ENCODE measurements at regions not wholly inside any gene's neighbourhood (a gene's known extent, or its start where the extent isn't known, plus 50 kb on each side); places are given as distances from the start of the nearest gene placed in this dataset.

DNA sequence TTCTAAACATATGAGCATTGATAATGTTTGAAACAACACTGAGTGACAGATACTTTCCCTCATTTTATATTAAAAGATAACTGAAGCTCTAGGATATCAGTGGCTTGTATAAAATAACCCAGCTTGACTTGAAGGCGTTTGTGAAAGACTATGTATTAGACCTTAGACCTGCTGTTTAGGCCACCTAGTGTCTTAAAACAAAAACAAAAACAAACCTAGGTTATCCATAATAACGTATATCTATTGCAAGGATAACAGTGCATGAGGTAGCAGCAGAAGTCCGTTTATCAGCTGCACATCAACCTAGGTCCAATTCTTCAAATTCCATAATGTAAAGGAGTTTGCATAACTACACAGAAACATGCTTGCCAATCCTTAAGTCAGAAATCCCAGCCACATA lies 79.5 kb upstream of the MAP2 start:
- TF ChIP-seq POLR2A (IDR thresholded peaks at IDR 0.05; ENCODE audit: extremely low read depth, insufficient read length): no peak
- TF ChIP-seq MYC (IDR thresholded peaks at IDR 0.05; ENCODE audit: low read depth, low read length): no peak
- TF ChIP-seq, protein P1, sequence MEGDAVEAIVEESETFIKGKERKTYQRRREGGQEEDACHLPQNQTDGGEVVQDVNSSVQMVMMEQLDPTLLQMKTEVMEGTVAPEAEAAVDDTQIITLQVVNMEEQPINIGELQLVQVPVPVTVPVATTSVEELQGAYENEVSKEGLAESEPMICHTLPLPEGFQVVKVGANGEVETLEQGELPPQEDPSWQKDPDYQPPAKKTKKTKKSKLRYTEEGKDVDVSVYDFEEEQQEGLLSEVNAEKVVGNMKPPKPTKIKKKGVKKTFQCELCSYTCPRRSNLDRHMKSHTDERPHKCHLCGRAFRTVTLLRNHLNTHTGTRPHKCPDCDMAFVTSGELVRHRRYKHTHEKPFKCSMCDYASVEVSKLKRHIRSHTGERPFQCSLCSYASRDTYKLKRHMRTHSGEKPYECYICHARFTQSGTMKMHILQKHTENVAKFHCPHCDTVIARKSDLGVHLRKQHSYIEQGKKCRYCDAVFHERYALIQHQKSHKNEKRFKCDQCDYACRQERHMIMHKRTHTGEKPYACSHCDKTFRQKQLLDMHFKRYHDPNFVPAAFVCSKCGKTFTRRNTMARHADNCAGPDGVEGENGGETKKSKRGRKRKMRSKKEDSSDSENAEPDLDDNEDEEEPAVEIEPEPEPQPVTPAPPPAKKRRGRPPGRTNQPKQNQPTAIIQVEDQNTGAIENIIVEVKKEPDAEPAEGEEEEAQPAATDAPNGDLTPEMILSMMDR (IDR thresholded peaks at IDR 0.05; ENCODE audit: low read depth, low read length): no peak
- TF ChIP-seq MAX (IDR thresholded peaks at IDR 0.05; ENCODE audit: low read depth, low read length): no peak
- H3K4me3 ChIP-seq (ENCODE audit: low read depth, low read length): no peak overlapping the region
- DNase-seq (ENCODE audit: low read depth): no peak

DNA sequence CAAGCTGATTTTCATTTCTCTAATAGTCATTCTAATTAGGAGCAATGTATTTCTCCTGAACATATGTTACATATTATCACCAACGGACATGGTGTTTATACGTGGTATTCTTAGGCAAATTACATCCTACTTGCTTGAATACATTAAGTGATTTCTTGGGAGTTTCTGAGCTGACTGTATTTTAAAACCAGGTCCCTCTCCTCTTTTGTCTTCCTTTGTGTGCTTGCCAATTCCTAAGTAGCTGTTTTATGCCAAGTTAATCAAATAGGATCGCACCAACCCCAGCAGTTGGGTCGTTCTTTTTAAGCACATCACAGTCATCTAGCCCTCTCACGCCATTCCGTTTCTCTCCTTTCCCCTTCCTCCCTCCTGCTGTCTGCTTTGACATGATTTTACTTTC lies 75.4 kb upstream of the MAP2 start:
- no peak for DNase-seq (ENCODE audit: low read depth)

DNA sequence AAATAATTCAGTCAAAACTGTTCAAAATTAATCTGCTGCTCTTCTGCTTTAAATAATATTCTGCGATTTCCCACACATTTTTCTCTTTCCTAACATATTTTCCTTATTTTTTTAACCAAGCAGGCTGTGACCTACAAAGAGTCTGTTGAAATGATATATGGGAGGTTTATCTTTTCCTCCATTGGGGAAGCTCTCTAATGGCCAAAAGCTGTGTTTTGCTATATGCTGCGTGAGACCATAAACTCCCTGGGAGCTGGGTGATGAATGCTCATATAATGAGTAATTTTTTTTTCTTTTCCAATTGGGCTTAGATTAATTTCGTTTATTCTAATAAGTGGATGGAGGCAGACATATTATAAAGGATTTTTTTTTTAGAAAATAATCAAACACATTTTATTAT lies 72.2 kb upstream of the MAP2 start:
- no peak for DNase-seq (ENCODE audit: low read depth)
- no peak for TF ChIP-seq MYC (IDR thresholded peaks at IDR 0.05; ENCODE audit: low read depth, low read length)
- no peak for TF ChIP-seq POLR2A (IDR thresholded peaks at IDR 0.05; ENCODE audit: extremely low read depth, insufficient read length)
- TF ChIP-seq MAX (IDR thresholded peaks at IDR 0.05; ENCODE audit: low read depth, low read length): no peak
- TF ChIP-seq, protein P1 (IDR thresholded peaks at IDR 0.05; ENCODE audit: low read depth, low read length): no peak
- no peak overlapping the region for H3K4me3 ChIP-seq (ENCODE audit: low read depth, low read length)

More for the DNA sequence above, 75.4 kb upstream of the MAP2 start:
- TF ChIP-seq MAX (IDR thresholded peaks at IDR 0.05; ENCODE audit: low read depth, low read length): no peak
- TF ChIP-seq, protein P1 (IDR thresholded peaks at IDR 0.05; ENCODE audit: low read depth, low read length): no peak
- TF ChIP-seq MYC (IDR thresholded peaks at IDR 0.05; ENCODE audit: low read depth, low read length): no peak
- no peak for TF ChIP-seq POLR2A (IDR thresholded peaks at IDR 0.05; ENCODE audit: extremely low read depth, insufficient read length)
- H3K4me3 ChIP-seq (ENCODE audit: low read depth, low read length): no peak overlapping the region

- H3K4me3 ChIP-seq (ENCODE audit: low read depth, low read length): no peak overlapping the region
- DNase-seq (ENCODE audit: low read depth): no peak
- TF ChIP-seq MAX (IDR thresholded peaks at IDR 0.05; ENCODE audit: low read depth, low read length): no peak
- TF ChIP-seq, protein P1 (IDR thresholded peaks at IDR 0.05; ENCODE audit: low read depth, low read length): no peak
- no peak for TF ChIP-seq MYC (IDR thresholded peaks at IDR 0.05; ENCODE audit: low read depth, low read length)
- TF ChIP-seq POLR2A (IDR thresholded peaks at IDR 0.05; ENCODE audit: extremely low read depth, insufficient read length): no peak
Measured at GRCh38 chr2:209358992-209359391, 64.9 kb upstream of the MAP2 start.

GRCh38 chr2:209367075-209367747 lies 56.6 kb upstream of the MAP2 start:
- no peak for DNase-seq (ENCODE audit: low read depth)
- TF ChIP-seq MYC (IDR thresholded peaks at IDR 0.05; ENCODE audit: low read depth, low read length): no peak
- no peak for TF ChIP-seq POLR2A (IDR thresholded peaks at IDR 0.05; ENCODE audit: extremely low read depth, insufficient read length)
- TF ChIP-seq, protein P1 (IDR thresholded peaks at IDR 0.05; ENCODE audit: low read depth, low read length): no peak
- no peak for TF ChIP-seq MAX (IDR thresholded peaks at IDR 0.05; ENCODE audit: low read depth, low read length)
- no peak overlapping the region for H3K4me3 ChIP-seq (ENCODE audit: low read depth, low read length)

All from NB4 (cell line).